ENCODE measurements at regions not wholly inside any gene's neighbourhood (a gene's known extent, or its start where the extent isn't known, plus 50 kb on each side); places are given as distances from the start of the nearest gene placed in this dataset.
"Not testable (repeated sequence)": the region's sequence is repeated elsewhere in the genome, so short reads cannot be mapped to it uniquely, and the experiment has no call there.

- no peak for DNase-seq
These were observed 50.7 kb upstream of the TAC4 start for GRCh38 chr17:49898366-49899190.

DNA sequence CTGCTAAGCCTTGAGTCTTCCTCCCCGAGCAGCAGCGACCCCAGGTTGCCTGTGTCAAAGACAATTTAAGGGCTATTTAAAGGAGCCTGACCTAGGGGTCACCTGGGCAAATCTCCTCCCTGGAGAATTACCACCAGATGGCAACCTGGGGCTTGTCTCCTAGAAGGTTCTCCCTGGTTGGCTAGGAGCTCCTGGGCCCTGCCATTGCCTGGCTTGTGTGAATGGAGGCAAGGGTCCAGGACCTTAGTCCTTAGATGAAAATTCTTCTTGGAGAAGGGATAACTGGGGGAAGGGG, 51.3 kb upstream of the TAC4 start:
- no peak for DNase-seq

DNA sequence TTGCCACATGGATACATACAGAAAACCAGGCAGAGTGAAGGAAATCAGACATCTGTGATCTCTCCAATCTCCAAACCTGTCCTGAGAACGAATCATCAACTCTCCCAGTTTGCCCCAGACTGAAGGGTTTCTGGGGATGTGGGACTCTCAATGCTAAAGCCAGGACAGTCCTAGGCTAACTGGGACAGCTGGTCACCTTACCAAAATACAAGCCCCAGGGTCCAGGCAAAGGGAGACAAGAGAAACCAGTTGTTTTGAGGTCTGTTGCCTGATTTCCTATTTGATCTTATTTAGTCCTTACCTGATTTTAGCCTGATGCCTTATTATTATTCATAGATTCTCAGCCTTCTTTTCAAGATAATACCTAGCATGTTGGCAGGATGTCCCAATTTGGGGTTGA, 51.7 kb upstream of the TAC4 start:
- DNase-seq, result no peak

- not testable (repeated sequence) for DNase-seq
These were observed 52.9 kb upstream of the TAC4 start for GRCh38 chr17:49900801-49901200.

DNA sequence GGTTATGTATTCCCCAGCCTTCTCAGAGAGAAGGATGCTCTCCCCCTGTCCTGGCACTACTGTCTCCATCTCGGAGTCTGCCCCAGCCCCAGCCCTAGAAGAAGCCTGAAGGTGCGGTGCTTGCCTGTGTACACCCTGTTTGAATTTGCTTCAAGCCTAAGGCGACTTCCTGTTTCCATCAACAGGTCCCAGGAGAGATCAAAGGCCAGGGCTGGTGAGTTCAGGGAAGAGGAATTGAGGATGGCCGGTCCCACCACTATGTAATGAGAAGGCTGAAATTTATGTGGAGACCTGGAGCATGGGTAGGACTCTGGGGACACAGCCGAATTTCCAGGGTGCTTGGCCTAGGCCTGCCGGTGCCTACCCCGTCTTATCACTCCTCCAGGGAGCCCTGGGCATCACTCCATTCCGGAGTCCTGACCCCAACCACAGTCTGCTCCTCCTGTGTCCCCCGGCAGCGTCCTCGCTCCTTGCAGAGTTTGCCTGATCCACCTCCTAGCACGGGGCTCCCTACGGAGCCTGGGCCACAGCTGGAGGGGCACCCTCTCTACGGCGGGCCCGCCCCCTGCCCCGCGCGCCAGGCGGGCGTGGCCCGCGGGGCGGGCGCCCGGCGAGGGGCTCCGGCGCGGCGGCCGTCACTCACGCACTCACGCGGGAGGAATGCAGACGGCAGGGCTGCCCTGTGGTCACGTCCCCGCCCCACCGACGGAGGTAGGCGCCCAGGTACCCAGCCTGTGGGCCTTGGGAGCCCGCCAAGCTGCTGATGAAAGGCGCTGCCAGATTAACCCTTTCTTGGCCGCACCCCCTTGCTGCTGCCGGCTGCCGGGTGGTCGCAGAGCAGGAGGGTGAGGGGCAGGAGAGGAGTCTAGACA, 53.8 kb upstream of the TAC4 start:
- no peak for DNase-seq

DNA sequence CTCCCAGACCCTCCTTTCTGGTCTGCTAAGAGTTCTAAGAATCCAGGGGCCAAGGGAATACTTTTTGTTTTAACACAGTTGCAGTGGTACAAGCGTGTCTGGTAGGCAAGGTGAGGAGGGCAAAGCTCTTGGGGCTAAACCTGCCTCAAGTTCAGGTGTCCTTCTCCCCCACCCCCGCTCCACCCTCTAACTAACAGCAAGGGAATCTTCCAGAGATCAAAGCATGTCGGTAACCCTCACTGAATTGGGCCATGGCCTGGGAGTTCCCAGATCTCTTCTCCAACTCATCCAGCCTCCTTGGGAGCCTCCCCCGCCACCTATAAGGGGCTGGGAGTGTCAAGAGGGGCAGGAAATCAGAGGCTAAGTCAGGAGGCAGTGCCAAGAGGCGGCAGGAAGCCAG, 55.7 kb upstream of the TAC4 start:
- no peak for DNase-seq

DNA sequence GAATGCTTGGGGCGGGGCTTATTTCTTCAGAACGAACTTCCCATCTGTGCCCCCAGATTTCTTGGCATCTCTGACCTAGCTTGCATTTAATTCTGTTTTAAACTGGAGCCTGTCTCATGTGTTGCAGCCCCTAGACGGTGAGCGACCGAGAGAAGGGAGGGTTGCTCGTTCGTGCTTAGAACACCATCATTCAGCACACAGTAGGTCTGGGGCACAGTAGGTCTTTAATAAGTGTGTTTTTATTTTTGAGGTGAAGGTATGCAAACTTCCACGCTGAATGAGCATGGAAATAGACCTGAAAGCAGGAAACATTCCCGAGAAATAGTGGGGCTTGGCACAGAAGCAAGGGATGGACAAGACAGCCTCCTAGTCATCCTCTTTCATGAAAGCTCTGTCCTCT, 57.0 kb upstream of the TAC4 start:
- no peak for DNase-seq

DNA sequence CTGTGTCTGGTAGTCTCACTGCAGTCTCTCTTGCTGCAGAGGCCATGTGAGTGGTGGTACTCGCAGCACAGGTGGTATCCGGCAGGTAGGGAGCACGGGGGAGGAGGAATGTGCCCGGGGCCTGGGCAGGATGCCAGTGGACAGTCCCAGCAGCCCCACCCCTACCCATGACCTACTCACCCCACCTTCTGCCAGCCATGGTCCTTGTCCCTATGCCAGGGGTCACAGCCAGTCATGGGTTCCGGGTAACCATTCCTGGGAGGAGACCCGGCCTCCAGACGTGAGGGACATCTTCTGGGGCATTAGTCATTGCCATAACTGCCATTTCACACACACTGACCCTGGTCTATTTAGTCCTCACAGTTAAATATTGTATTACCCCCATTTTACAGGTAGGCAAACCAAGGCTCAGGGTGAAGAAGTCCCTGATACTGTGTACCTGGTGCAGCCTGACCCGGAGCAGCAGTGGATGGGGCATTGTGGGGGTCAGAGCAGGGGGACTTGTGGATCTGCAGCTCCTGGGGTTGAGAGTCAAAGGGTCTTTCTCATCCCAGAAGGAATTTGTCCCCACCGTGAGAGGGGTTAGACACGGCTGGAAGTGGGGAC, 58.8 kb upstream of the TAC4 start:
- DNase-seq, result no peak

DNA sequence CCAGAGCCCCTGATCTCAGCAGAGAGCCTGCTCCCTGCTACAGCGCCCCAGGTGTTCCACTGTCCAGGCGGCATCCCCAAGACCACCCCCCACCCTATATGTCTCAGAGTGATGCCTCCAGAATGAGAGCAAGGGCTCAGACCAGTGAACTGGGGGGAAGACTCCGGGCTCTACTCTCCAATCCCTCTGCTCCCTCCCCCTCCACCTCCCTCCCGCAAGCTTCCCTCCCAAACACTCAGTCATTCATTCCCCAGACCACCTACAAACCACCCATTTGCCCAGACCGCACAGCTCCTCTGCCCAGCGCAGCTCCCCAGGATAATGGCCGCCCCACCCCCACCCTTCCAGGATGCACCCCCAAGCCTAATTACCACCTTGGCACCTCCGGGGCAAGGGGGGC, 59.4 kb upstream of the TAC4 start:
- no peak for DNase-seq

DNA sequence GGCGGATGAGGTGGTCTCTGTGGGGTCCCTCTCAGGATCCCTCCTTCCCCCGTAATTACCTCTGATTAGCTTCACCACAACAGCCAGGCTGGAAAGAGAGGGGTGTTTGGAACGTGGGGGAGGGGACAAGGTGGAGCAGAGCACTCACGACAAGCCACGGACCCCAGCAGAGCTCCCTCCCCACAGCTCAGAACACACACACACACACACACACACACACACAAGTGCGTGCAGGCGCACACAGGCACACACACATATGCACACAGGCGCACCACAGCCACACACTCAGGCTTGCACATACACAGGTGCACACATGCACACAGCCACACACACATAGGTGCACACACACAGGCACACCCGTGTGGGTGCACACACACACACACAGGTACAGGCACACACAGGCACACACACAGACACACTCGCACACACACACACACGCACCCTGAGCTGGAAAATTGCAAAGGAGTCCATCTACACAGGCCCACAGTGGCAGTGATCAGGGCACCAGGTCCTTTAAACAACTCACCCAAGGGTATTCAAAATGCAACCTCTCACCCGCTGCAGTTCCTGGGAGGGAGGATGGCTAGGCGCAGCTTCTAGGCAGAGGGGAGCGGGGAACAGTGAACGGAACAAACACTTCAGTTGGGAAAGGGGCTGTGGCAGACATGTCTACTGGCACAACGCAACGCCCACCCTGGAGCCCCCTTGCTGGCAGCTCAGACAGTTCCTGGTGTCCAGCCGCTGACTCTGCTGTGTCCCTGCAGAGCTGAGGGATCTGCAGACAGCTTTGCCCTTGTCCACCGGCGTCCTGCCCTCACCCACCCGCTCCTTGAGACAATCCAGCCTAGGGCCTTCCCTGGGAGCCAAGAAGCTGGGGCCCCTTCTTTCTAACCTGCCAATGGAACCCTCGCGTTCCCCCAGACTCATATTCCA, 59.9 kb upstream of the DLX4 start:
- DNase-seq, result no peak

- peak; percentile 10 to 13 for DNase-seq
These were observed 58.7 kb upstream of the DLX4 start for GRCh38 chr17:49910094-49910857.

DNA sequence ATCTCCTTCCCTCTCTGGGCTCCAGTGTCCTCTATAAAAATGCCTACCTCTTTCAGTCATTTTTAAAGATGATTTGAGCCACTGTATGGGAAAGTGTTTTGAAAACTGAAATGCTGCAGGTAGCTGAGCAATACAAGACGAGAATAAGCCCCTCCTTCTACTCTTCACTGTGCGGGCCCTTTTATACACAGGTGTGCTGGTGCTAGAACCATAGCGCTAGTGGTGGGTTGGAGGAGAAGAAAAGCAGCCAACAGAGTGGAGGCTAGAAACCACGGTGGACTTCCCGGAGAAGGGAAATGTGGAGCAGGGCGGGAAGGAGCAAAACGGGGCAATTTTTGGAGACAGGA, 58.2 kb upstream of the DLX4 start:
- no peak for DNase-seq

- no peak for DNase-seq
These were observed 57.3 kb upstream of the DLX4 start for GRCh38 chr17:49911719-49912118.

DNA sequence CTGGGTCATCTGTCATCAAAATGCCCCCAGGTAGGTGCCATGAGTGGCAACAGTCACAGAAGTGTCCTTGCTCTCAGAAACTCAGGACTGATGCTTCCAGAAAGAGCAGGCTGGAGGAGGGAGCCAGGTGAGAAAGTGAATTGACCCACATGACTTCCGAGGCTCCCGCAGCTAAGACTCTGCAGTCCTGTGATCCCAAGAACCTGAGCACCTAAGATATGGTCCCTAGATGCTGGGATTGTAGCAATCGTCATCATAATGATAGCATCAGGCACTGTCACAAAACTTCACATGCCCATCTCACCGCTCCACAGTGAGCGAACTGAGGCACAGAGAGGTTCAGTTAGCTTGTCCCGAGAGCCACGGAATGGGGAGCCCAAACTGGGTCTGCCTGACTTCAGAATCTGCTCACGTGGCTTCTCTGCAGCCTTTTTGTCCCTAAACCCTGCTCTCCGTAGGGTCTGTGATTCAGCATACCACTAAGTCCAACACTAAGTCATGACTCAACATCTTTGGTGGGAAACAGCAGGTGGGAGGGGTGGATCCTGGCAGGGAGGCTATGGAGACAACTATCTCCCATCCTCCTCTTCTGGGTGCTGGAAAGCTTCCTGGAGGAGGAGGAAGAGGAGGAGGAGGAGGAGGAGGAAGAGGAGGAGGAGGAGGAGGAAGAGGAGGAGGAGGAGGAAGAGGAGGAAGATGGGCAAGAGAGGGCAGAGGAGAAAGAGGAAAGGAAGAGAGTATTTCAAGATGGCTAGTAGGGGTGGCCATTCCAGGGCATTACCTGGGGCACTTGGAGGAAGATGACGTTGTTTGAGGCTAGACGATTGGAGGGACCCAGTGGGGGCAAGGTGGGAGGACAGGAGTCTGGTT, 55.5 kb upstream of the DLX4 start:
- no peak for DNase-seq

GRCh38 chr17:49914096-49914490, 54.9 kb upstream of the DLX4 start:
- DNase-seq, result no peak

DNA sequence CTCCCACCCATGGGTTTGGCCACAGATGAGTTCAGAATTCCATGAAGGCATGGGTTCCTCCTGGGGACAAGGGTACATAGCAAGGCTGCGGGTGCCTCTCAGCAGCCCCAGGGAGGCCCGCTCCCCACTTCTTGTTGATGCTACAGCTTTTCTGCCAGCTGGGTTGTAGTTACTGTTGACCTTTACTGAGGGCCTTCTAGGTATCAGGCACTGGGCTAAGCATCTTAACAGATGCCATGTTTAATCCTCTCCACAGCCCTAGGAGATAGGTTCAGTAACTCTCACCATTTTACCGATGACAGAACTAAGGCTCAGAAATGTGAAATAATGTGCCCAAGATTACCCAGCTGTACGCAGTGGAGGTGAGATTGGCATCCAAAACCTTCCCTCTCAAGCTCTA, 54.3 kb upstream of the DLX4 start:
- no peak for DNase-seq

DNA sequence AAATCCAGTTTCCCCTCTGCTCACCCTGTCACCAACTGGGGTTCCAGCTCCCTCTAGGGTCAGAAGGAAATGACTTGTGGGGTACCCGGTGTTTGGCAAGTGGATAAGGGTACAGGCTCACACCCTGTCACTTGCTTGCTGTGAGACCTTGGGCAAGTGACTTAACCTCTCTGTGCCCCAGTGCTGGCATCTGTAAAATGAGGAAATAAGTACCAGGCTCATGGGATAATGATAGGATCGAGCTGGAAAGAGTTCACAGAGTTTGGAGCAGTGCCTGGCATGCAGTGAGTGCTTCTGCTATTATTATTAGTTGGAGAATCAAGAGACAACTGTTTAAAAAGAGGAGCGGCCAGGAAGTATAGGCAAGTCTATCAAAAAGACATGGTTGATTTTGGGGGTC, 53.7 kb upstream of the DLX4 start:
- DNase-seq, result no peak

DNA sequence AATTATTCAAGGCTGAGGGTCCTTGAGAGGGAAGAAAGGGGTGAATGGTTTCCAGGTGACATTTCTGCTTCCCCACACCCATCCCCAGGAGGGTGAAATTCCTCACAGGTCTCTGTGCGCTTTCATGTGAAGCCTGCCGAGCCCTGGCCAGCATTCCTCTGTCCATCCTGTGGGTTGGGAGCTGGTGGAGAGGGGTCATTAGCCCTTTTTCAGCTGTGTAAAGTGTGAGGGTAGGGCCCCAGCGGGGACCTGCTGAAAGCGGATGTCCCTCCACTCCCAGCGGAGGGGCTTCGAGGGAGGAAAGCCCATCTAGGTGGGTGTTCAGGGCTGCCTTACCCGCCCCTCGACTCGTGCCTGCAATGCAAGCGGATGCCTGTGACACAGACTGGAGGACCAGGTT, 53.3 kb upstream of the DLX4 start:
- DNase-seq, result no peak

DNA sequence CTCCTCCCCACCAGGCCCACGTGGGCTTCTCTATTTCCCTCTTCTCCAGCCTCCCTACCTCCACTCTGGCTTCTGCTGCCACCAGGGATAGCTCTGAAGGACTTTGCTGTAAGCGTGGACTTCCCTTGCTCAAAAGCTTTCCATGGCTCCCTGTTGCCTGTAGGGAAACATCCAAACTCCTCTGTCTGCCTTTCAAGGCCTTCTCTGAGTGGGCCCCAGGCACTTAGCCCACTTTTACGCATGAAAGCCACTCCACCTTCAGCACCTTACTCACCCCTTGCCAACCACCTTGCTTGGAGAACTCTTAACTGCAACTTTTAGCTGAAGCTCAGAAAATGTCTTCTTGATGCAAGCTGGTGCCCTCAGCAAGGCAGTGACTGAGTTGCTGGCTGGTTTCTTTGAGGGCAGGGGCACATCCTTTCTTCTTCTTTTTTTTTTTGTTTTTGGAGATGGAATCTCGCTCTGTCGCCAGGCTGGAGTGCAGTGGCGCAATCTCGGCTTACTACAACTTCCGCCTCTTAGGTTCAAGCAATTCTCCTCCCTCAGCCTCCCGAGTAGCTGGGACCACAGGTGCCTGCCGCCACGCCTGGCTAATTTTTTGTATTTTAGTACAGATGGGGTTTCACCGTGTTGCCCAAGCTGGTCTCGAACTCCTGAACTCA, 52.0 kb upstream of the DLX4 start:
- DNase-seq, result no peak

GRCh38 chr17:49918591-49918990, 50.4 kb upstream of the DLX4 start:
- no peak for DNase-seq

All from stimulated activated CD4-positive, alpha-beta T cell treated with anti-CD3 and anti-CD28 coated beads, Interleukin-2, amount 100 ng/mL, for 48 hours (primary cell).